HG03342 (cell line): ENCODE measurements at regions not wholly inside any gene's neighbourhood (a gene's known extent, or its start where the extent isn't known, plus 50 kb on each side); places are given as distances from the start of the nearest gene placed in this dataset.
"Not testable (repeated sequence)": the region's sequence is repeated elsewhere in the genome, so short reads cannot be mapped to it uniquely, and the experiment has no call there.

Experiments used
- ATAC-seq: cut with Tn5 transposase; IDR thresholded peaks from one replicate; pipeline ENCODE4 v1.9.1; 2021; ENCODE audit warnings: mild to moderate bottlenecking, moderate library complexity; ENCODE audit not compliant: unreplicated experiment

- no peak for ATAC-seq
Measured at GRCh38 chr11:134737563-134738510, 325.8 kb upstream of the B3GAT1 start.

- no peak for ATAC-seq
Measured at GRCh38 chr11:134736251-134736947, 324.4 kb upstream of the B3GAT1 start.

GRCh38 chr11:134734894-134735293 is 322.9 kb upstream of the B3GAT1 start:
- ATAC-seq: no peak

- no peak for ATAC-seq
Measured at GRCh38 chr11:134734141-134734845, 322.3 kb upstream of the B3GAT1 start.

- ATAC-seq: no peak
Measured at GRCh38 chr11:134733646-134734045, 321.6 kb upstream of the B3GAT1 start.

GRCh38 chr11:134731213-134731961 is 319.3 kb upstream of the B3GAT1 start:
- no peak for ATAC-seq

GRCh38 chr11:134730561-134731212 is 318.6 kb upstream of the B3GAT1 start:
- ATAC-seq: no peak

GRCh38 chr11:134730101-134730500 is 318.1 kb upstream of the B3GAT1 start:
- ATAC-seq: no peak

- no peak for ATAC-seq
Measured at GRCh38 chr11:134728186-134728585, 316.1 kb upstream of the B3GAT1 start.

GRCh38 chr11:134727636-134728035 is 315.6 kb upstream of the B3GAT1 start:
- ATAC-seq: no peak

GRCh38 chr11:134727204-134727603 is 315.2 kb upstream of the B3GAT1 start:
- no peak for ATAC-seq

- no peak for ATAC-seq
Measured at GRCh38 chr11:134725716-134726639, 313.9 kb upstream of the B3GAT1 start.

- ATAC-seq: no peak
Measured at GRCh38 chr11:134725211-134725610, 313.2 kb upstream of the B3GAT1 start.

GRCh38 chr11:134724779-134725140 is 312.7 kb upstream of the B3GAT1 start:
- ATAC-seq: no peak

- no peak for ATAC-seq
Measured at GRCh38 chr11:134724106-134724778, 312.2 kb upstream of the B3GAT1 start.

- ATAC-seq: not testable (repeated sequence)
Measured at GRCh38 chr11:134720691-134721070, 308.6 kb upstream of the B3GAT1 start.

- ATAC-seq: not testable (repeated sequence)
Measured at GRCh38 chr11:134719940-134720690, 308.1 kb upstream of the B3GAT1 start.

GRCh38 chr11:134719397-134719796 is 307.4 kb upstream of the B3GAT1 start:
- no peak for ATAC-seq
